ENCODE measurements at regions not wholly inside any gene's neighbourhood (a gene's known extent, or its start where the extent isn't known, plus 50 kb on each side); places are given as distances from the start of the nearest gene placed in this dataset.
"Not testable (repeated sequence)": the region's sequence is repeated elsewhere in the genome, so short reads cannot be mapped to it uniquely, and the experiment has no call there.

- no peak for DNase-seq
Observed at GRCh38 chr4:9704551-9705332, 76.7 kb upstream of the DRD5 start.

GRCh38 chr4:9707281-9707680, 74.2 kb upstream of the DRD5 start:
- not testable (repeated sequence) for DNase-seq

- DNase-seq = not testable (repeated sequence)
Observed at GRCh38 chr4:9707936-9708335, 73.5 kb upstream of the DRD5 start.

- DNase-seq = no peak
Observed at GRCh38 chr4:9709724-9710123, 71.7 kb upstream of the DRD5 start.

GRCh38 chr4:9715271-9715670, 66.2 kb upstream of the DRD5 start:
- not testable (repeated sequence) for DNase-seq

- DNase-seq = no peak
Observed at GRCh38 chr4:9716093-9716492, 65.3 kb upstream of the DRD5 start.

- DNase-seq = not testable (repeated sequence)
Observed at GRCh38 chr4:9718246-9718939, 63.0 kb upstream of the DRD5 start.

GRCh38 chr4:9722131-9722530, 59.3 kb upstream of the DRD5 start:
- not testable (repeated sequence) for DNase-seq
